ENCODE measurements at regions not wholly inside any gene's neighbourhood (a gene's known extent, or its start where the extent isn't known, plus 50 kb on each side); places are given as distances from the start of the nearest gene placed in this dataset.

DNA sequence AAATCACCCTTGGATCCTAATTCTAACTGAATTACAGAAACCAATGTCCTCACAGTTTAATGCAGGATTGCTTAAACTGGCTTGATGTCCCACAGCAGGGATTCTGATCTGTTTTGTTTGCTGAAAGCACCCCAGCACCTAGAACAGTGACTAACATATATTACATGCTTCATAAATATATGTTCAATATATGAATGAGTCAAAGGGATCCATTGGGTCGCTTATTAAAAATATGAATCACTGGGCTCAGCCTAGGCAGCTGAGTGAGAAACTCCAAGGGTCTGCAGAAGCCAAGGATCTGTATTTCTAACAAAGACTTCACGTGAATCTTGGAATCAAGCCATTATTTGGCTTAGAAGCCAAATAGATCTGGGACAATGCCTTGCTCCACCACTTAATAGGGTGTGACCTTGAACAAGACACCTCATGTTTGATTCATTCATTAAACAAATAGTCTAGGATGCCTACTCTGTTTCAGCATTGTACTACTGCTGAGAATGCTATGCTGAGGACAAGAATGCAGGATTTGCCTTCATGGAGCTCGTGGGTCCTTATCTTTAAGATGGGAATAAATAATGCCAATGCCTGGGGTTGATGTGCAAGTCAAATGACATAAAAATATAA lies 103.4 kb upstream of the DLX6 start:
- TF ChIP-seq, protein P1, sequence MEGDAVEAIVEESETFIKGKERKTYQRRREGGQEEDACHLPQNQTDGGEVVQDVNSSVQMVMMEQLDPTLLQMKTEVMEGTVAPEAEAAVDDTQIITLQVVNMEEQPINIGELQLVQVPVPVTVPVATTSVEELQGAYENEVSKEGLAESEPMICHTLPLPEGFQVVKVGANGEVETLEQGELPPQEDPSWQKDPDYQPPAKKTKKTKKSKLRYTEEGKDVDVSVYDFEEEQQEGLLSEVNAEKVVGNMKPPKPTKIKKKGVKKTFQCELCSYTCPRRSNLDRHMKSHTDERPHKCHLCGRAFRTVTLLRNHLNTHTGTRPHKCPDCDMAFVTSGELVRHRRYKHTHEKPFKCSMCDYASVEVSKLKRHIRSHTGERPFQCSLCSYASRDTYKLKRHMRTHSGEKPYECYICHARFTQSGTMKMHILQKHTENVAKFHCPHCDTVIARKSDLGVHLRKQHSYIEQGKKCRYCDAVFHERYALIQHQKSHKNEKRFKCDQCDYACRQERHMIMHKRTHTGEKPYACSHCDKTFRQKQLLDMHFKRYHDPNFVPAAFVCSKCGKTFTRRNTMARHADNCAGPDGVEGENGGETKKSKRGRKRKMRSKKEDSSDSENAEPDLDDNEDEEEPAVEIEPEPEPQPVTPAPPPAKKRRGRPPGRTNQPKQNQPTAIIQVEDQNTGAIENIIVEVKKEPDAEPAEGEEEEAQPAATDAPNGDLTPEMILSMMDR (IDR thresholded peaks at IDR 0.05), result no peak
- TF ChIP-seq POLR2A (IDR thresholded peaks at IDR 0.05), result no peak
